GM19452 (cell line): ENCODE measurements at regions not wholly inside any gene's neighbourhood (a gene's known extent, or its start where the extent isn't known, plus 50 kb on each side); places are given as distances from the start of the nearest gene placed in this dataset.

Experiments
- ATAC-seq: cut with Tn5 transposase; IDR thresholded peaks from one replicate; pipeline ENCODE4 v1.9.1; 2021; ENCODE audit not compliant: unreplicated experiment

DNA sequence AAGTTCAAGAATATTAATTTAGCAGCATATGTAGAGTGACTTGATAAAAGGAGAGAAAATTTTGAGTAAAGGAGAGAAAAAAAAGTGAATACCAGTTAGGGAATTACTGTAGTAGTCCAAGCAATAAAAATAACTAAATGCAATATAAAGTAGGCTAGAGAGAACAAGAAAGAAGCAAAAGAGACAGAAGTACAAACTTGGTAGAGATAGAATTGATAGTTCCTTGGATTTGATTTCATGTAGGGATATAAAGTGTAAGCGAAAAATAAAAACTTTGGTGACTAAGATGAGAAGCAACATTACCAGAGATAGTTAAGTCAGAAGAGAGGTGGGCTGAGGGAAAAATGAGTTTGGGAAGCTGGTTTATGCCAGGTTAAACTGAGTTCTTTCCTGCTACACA lies 252.4 kb downstream of the SEC23A start:
- no peak for ATAC-seq

DNA sequence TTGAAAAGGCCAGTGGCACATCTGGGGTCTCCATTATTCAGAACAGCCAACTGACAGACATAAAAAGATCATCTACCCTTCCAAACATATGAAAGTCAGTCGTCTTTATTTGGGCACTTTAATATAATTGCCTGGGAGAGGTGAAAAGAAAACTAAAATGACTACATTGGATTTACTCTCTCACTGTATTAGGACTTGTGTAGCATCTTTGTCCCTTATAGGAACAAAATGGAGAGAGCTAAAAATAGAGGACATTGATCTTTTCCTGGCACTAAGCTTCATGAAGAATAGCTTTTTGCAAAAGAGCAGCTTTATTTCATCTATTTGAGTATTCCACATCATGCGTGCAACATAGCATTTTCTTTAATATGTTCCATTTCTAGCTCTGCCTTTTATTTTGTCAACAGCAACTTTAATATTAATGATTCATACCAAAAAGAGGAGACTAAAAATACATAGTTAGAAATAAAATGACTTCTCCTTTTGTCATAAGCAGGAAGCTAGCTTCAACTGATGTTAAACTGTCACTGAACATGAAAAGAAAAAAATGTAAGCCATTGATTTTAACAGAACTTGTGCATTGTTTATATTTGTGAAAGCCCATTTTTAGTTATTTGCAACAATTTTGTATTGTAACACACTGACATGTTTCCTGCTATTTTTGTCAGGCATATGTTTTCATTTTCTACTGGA lies 254.6 kb downstream of the SEC23A start:
- no peak for ATAC-seq

DNA sequence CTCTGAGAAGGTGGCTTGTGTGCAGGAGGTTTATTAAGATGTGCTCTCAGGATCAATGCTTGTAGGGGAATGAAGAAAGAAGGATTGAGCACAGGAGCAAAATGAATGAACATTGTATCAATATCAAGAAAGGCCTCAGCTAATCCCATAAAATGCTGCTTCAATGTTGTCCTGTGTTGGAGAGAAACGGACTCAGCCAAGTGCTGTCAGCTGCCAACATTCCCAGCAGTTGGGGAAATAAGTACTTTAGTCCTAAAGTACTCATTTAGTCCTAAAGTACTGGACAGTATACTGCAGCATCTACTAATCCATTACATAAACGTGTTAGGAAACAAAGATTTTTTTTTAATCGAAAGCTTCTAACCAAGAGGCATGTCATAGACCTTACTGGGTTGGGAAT lies 255.9 kb downstream of the SEC23A start:
- no peak for ATAC-seq

DNA sequence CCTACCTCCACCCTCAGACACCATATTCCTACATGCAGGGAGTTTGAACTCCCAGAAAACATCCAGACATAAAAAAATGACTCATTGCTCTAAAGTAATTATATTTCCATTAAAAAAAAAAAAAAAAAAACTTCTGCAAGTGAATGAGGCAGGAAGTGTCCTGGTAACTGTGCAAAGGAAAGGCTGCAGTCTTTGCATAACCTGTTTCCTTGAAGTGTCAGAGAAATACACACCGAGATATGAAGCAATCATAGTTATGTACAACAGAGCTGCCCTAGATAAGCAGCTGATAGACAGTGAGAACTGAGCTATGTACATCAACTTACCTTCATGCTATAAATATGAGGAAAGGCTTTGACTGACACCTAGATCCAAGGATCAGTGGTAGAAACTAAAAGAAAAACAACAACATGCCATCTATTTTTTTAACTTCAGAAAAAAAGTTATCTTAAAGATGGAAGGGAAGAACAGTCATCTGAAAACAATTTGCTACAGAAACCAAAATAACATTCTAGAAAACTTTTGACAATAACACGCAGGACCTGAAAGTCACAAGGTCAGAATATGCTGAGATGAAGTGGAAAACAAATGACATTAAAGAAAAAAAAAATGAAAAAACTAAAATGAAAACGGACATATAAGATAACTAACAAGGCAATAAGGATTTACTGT lies 263.2 kb downstream of the SEC23A start:
- ATAC-seq, result no peak

DNA sequence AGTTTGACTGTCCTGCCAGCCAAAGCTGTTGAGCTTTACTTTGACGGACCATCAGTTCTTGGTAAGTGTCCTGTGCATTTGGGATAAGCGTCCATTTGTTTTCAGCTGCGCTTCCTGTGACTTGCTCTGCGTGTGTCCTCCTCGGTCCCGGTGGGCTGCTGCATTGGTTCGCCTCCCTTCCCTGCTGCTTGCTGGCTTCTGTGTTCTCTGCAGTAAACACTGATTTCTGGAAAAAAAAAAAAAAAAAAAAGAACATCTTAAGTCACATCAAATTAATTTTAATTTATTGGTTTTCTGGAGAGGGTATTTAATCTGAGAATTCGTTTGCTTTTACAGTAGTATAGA lies 264.1 kb downstream of the SEC23A start:
- ATAC-seq, result no peak

DNA sequence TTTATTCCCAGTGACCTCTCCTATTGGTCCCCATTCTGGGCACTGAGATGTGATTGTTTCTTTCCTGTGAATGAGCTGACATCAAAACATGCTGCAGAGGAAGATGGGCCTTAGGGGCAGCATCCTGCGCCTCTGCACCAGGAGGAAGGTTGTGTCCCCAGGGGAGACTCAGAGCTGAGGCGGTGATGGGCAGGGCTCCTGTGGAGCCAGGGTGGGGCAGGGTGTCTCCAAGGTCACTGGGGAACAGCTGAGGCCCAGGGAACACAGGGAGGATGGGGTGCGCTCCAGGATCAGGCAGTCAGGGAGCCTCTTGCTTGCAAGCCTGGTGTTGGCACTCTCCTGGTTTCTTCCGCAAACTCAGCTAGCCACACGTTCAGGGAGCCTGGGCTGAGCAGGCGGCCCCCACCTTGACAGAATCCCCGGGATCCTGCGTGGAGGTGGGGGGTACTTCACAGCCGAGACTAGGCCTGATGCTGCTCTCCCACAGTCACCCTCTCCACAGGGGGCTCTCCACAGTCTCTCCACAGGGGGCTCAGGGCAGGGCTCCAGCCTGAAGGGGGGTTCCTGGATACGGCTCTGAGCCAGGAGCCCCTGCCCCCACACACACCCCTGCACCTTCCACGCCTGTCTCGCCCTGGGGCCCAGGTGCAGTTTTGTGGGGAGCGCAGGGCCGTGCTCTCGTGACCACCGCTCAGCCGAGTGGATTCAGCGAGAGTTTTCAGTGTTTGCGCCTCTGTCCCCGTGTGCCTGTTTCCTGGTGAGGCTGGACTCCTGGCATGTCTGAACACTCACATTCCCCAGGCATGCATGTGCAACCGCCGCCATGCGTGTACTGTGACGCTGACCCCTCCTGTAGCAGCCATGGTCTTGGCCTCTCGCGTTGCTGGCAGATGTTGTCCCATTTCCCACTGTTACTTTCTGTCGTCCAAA lies 264.7 kb downstream of the SEC23A start:
- ATAC-seq, result no peak

DNA sequence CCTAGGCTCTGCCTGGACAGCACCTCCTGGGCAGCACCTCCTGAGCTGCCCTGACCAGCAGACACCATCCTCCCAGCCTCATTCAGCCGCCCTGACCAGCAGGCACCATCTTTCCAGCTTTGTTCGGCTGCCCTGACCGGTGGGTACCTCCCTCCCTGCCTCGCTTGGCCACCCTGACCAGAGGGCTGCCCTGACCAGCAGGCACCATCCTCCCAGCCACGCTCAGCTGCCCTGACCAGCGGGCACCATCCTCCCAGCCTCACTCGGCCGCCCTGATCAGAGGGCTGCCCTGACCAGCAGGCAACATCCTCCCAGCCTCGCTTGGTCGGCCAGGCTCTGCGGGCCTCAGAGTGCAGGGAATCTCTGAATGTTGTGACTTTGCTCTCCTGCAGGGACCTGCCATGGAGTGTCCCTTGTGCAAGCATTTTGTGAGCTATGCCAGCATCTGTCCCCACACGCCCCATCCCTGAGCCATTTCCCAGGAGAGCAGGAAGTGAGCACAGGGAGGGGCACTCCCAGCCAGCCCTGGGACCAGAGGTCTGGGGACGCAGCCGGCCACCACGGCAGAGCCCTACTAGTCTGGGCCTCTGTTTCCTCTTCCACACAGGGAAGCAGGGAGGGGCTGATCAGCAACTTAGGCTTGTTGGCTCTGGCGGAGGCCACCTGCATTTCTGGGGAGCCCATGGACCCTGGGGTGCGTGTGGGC lies 265.5 kb downstream of the SEC23A start:
- ATAC-seq, result no peak

DNA sequence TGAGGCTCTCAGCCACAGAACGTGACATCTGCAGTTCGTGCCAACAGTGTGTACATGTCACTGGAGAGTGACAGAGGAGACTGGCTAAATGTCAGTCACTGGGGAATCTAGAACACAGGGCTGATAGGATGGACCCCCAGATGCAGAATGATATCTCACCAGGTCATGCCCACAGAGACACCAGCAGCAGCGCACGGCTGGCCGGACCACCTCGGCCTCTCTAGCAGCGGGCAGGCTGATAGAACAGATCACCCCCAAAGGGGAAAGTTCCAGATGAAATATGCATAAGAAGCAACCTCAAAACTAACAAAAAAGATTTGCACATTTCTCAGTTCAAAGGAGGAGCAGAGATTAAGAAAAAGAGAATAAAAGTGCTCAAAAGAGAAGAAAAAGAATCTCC lies 266.5 kb downstream of the SEC23A start:
- ATAC-seq, result no peak

DNA sequence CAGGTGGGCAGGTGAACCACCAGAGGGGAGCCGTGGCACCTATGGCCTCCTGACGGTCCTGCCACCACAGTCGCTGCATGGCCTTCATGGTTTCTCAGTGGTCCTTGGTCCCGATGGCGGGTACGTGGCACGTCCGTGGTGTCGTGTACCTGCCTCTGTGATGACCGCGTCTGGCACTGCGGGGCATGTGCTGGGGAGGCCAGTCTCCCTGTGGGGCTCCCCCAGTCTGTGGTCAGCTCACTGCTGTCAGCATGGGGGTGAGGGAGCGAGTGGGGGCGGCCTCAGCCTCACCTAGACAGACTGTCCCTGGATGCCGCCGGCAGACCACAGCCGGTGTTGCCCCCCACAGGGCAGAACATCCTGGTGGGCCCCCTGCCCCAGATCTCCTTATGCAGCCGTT lies 267.2 kb downstream of the SEC23A start:
- ATAC-seq, result no peak

DNA sequence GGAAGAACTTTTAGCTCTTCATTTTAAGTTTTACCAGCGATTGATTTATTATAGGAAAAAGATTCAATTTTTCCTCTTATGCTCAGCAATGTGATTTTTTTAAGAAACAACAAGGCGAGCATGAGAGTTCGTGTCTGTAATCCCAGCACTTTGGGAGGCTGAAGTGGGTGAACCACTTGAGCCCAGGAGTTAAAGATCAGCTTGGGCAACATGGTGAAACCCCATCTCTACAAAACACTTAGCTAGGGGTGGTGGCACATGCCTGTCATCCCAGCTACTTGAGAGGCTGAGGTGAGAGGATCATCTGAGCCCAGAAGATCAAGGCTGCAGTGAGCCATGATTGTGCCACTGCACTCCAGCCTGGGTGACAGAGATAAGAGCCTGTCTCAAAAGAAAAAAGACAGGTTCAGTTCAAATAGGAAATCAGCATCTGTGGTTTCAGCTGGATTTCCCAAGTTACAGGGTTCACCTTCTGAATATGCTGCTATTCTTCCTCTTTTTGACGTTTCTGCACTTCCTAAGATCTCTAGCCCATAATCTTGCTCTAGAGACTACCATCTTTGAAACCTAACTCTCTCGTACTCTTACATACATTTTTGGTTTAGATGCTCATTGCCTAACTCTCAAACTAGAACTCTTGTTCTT lies 274.7 kb downstream of the SEC23A start:
- ATAC-seq, result no peak

DNA sequence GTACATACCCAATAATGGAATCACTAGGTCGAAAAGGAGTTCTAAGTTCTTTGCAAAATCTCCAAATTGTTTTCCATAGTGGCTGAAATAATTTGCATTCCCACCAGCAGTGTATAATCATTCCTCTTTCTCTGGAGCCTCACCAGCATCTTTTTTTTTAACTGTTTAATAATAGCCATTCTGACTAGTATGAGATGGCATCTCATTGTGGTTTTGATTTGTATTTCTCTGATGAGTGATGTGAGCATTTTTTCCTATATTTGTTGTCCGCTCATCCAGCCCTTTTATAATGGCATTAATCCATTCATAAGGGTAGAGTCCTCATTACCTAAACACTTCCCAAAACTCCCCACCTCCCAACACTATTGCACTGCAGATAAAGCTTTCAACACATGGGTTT lies 278.3 kb downstream of the SEC23A start:
- no peak for ATAC-seq

DNA sequence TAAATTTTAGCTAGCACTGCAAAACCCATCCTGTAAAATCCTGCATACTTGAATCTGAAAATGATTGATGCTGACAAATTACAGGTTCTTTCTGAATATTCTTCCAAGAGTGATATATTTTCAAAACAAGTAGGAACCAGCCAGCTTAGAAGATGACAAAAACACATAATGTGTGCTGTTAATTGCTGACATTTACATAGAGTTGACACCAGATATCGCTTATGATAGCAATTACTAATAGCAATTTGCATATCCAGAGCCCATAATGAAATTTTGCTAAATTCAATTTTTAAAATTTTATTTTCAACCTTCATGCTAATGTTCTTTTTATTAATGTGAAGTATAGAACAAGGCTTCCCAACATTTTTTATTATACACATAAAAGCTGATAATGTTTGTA lies 284.5 kb downstream of the SEC23A start:
- no peak for ATAC-seq

DNA sequence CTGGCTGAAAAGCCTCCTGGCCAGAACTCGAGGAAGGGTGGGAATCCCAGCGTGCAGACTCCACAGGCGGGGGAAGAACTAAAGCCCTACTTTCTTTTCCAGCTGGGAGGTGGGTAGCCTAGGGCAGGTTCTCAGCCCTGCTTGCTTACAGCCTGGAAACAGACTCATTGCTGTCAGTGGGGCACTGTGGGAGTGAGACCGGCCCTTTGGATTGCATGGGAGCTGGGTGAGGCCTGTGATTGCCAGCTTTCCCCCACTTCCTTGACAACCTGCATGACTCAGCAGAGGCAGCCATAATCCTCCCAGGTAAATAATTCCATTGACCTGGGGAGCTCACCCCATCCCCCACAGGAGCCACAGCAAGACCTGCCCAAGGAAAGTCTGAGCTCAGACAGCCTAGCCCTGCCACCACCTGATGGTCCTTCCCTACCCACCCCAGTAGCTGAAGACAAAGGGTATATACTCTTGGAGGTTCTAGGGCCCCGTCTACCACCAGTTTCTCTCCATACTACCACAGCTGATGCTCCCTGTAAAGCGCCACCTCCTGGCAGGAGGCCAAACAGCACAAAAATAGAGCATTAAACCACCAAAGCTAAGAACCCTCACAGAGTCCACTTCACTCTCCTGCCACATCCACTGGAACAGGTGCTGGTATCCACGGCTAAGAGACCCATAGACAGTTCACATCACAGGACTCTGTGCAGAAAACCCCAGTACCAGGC lies 294.1 kb downstream of the SEC23A start:
- no peak for ATAC-seq

DNA sequence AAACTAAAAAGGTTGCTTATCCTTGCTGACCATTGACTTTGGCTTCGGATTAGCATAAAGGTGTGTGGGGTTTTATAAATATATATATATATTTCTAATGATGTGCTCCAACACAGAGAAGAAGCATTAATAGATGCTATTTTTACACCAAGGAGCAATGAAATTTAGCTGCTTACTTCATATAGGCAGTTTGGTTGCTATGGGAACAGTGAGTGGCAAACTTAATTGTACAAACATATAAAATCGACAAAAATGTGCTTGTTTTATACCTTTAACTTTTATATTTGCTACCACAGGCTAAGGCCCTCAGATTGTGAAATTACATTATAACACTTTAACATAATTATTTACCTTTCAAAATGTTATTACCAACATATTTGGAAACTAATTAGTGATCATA lies 303.4 kb downstream of the SEC23A start:
- ATAC-seq, result no peak

DNA sequence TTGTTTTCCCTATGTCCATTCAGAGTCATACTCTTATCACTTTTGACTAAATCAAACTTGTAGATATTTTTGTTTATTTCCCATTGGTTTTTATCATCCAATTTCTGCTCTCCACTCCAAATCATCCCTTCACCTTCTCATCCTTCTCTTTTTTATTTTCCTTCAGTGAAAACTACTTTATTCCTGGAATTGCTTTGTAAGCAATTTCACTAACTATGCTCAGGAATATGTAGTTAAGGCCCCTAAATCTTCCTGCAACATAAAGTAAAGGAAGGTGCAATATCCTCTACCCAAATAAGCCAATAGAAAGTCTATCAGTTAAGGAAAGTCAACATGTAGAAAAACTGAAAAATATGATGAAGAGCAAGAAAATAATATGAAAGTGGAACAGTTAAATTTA lies 308.4 kb downstream of the SEC23A start:
- no peak for ATAC-seq

DNA sequence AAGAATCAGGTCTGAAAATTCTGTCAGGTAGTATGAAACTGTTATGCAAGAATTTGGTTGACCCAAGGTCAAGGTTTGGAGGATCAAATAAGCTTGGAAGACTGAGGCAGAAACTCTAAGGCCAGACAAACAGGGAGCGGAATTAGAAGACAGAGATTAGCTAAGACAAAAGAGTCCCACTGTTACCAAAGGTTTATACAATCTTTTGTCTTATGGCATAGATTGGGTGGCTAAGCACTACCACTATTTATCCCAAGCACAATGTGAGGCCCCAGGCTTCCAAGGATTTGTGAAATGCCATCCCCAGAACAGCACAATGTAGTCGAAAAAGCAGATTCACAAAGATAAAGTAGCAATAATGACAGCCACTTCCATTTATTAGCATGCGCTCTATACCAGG lies 311.2 kb downstream of the SEC23A start:
- no peak for ATAC-seq

DNA sequence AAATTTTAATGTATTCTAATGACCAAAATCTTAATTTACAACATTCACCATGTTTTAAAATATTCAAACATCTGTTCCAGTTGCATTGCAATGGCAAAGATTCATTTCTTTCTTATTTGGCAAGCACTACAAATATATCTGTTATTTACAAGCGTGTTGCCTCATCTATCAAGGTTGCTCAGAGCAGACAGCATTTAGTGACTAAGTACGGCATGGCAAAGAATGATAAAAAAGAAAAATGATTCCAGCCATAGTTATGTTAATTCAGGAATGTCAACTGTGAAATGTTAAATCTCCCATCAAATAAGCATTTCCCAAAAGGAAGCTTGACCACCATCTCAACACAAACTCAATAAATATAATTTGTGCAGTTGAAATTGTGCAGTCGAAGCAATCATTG lies 312.1 kb downstream of the SEC23A start:
- ATAC-seq, result no peak

DNA sequence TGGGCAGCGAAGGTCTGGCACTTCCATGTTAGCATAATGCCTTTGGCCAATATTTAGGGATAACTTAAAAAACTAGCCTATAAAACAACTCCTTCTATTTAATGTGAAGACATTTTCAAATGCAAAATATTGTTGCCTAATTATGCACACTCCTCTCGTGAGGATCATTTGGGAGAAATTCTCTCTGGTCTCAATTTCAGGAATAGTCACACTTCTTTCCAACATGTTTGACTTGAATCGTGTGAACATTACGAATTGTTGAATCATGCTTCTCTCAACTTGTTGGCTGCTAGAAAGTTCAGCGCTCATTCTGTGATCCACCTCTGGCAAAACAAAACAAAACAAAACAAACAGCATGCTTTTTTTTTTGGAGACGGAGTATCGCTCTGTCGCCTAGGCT lies 313.2 kb downstream of the SEC23A start:
- no peak for ATAC-seq

DNA sequence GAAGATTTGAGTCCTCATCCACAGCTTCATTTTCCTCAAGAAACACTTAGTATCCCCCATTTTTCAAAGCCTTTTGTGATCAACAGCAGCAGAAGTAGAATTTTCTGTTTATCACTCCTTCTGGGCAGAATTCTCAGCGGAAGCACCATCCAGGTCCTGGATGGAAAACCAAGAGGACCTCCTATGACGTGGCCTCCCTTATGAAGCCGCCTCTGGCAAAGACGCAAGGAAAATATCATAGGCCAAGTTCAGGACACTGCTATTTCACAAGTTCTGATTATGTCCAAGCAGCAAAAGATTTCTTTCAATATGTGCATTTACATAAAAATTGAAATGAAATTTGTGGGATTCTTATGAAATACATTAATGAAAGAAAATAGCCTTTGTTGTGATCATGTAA lies 315.0 kb downstream of the SEC23A start:
- no peak for ATAC-seq

DNA sequence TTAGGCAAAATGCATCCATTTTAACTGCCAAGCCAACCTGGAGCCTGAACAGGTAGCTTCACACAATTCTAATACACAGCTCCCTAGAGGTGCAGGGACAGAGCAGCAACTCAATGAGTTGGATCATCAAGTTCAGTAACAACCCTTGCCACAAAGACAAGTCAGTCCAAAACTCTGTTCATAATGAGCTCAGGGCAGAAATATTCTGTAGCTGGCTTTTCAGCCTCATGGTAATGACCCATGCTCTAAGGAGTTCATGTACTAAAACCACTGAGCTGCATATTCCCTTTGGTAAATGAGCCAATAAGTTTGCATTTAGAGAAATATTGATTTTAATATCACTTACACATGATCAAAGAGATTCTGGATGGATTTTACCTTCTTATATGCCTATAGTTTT lies 316.1 kb downstream of the SEC23A start:
- no peak for ATAC-seq
